IMR-90 (cell line): ENCODE measurements at regions not wholly inside any gene's neighbourhood (a gene's known extent, or its start where the extent isn't known, plus 50 kb on each side); places are given as distances from the start of the nearest gene placed in this dataset.

ENCODE experiments used
- ATAC-seq: fragments of 200-7000 bp; cut with Tn5 transposase; 2 replicates; pipeline ENCODE4 v1.9.1; 2020; ENCODE audit warnings: low read depth, mild to moderate bottlenecking, moderate library complexity
- BruUV-seq: library from RNA; stranded (reverse); fragments of 400-500 nt; replicated peaks from 2 replicates; lab custom pipeline; 2021; lab: Mats Ljungman, UMichigan
- CTCF ChIA-PET: fragments of 300-600 bp; formaldehyde crosslinking; extraction: SDS; loops from one replicate; lab custom pipeline; 2021; ENCODE audit warnings: antibody characterized with exemption; lab: Yijun Ruan, JAX
- POLR2A ChIA-PET: fragments of 300-600 bp; sonication (Branson Sonifier 250); formaldehyde crosslinking; loops from one replicate; lab custom pipeline; 2022; ENCODE audit warnings: antibody characterized with exemption; ENCODE audit not compliant: unreplicated experiment; lab: Charles Lee
- DNase-seq: peaks from one replicate; pipeline ENCODE4 v3.0.0; 2013
- H2AFZ ChIP-seq: replicated peaks from 2 replicates; pipeline ENCODE3; 2013; ENCODE audit warnings: low read length, mild to moderate bottlenecking; ENCODE audit not compliant: poor library complexity
- H2AK5ac ChIP-seq: 2 replicates; pipeline ENCODE4 v1.6.1; 2013; ENCODE audit warnings: low read depth, low read length, inconsistent platforms
- H2AK9ac ChIP-seq: replicated peaks from 2 replicates; pipeline ENCODE3; 2013; ENCODE audit warnings: mild to moderate bottlenecking, low read depth, low read length, moderate library complexity; ENCODE audit not compliant: poor library complexity
- H2BK120ac ChIP-seq: 2 replicates; pipeline ENCODE4 v1.6.1; 2013; ENCODE audit warnings: low read depth, low read length, inconsistent platforms
- H2BK15ac ChIP-seq: 3 replicates; pipeline ENCODE4 v1.6.1; 2013; ENCODE audit warnings: low read depth, low read length, inconsistent platforms
- H2BK20ac ChIP-seq: 2 replicates; pipeline ENCODE4 v1.6.1; 2013; ENCODE audit warnings: low read depth, mild to moderate bottlenecking, inconsistent platforms, low read length, moderate library complexity
- H2BK5ac ChIP-seq: 2 replicates; pipeline ENCODE4 v1.6.1; 2013; ENCODE audit warnings: mild to moderate bottlenecking, low read depth, low read length, inconsistent platforms; ENCODE audit not compliant: poor library complexity, severe bottlenecking
- H3K14ac ChIP-seq: replicated peaks from 2 replicates; pipeline ENCODE4 v1.6.1; 2013; ENCODE audit warnings: low read depth, low read length, inconsistent platforms
- H3K18ac ChIP-seq: 2 replicates; pipeline ENCODE4 v1.6.1; 2013; ENCODE audit warnings: low read depth, low read length, control low read depth
- H3K23ac ChIP-seq: 2 replicates; pipeline ENCODE4 v1.6.1; 2013; ENCODE audit warnings: low read depth, low read length, inconsistent platforms
- H3K27ac ChIP-seq: 2 replicates; pipeline ENCODE4 v1.5.1; 2013; ENCODE audit warnings: mild to moderate bottlenecking, control low read depth, low read length; ENCODE audit not compliant: insufficient read depth
- H3K27me3 ChIP-seq: 2 replicates; pipeline ENCODE4 v1.6.1; 2013; ENCODE audit warnings: low read length; ENCODE audit not compliant: control insufficient read depth, insufficient read depth
- H3K36me3 ChIP-seq: 2 replicates; pipeline ENCODE4 v1.6.1; 2013; ENCODE audit warnings: low read length, mixed read lengths; ENCODE audit not compliant: control insufficient read depth, insufficient read depth
- H3K4ac ChIP-seq: 2 replicates; pipeline ENCODE4 v1.6.1; 2013; ENCODE audit warnings: low read depth, low read length, inconsistent platforms
- H3K4me1 ChIP-seq: 2 replicates; pipeline ENCODE4 v1.6.1; 2013; ENCODE audit warnings: low read length, mixed read lengths; ENCODE audit not compliant: control insufficient read depth, insufficient read depth
- H3K4me2 ChIP-seq: 2 replicates; pipeline ENCODE4 v1.6.1; 2013; ENCODE audit warnings: low read depth, mild to moderate bottlenecking, control low read depth, low read length, moderate library complexity
- H3K4me3 ChIP-seq: 2 replicates; pipeline ENCODE4 v1.5.1; 2013; ENCODE audit warnings: low read depth, mild to moderate bottlenecking, control low read depth, low read length, moderate library complexity; ENCODE audit not compliant: insufficient read depth
- H3K56ac ChIP-seq: 2 replicates; pipeline ENCODE4 v1.6.1; 2013; ENCODE audit warnings: low read length, inconsistent platforms; ENCODE audit not compliant: insufficient read depth; ENCODE audit errors: extremely low read depth
- H3K79me1 ChIP-seq, 2 experiments: 2 replicates each; pipeline ENCODE4 v1.6.1; 2013; ENCODE audit warnings: low read length in 2 of 2, inconsistent platforms in 1 of 2, low read depth in 1 of 2
- H3K9ac ChIP-seq: 2 replicates; pipeline ENCODE4 v1.6.1; 2013; ENCODE audit warnings: low read depth, low read length, control low read depth
- H3K9me1 ChIP-seq: 2 replicates; pipeline ENCODE4 v1.6.1; 2013; ENCODE audit warnings: low read length, inconsistent platforms; ENCODE audit not compliant: insufficient read depth
- H3K9me3 ChIP-seq: 2 replicates; pipeline ENCODE4 v1.6.1; 2013; ENCODE audit warnings: low read length; ENCODE audit not compliant: control insufficient read depth, insufficient read depth
- H4K20me1 ChIP-seq: 2 replicates; pipeline ENCODE4 v1.6.1; 2013; ENCODE audit warnings: low read length, inconsistent platforms; ENCODE audit not compliant: insufficient read depth
- H4K5ac ChIP-seq: 2 replicates; pipeline ENCODE4 v1.6.1; 2013; ENCODE audit warnings: mild to moderate bottlenecking, low read depth, low read length, control low read depth
- H4K8ac ChIP-seq, 2 experiments: 2 replicates each; pipeline ENCODE4 v1.6.1; 2013; ENCODE audit warnings: low read depth in 2 of 2, low read length in 2 of 2, control low read depth in 1 of 2, inconsistent platforms in 1 of 2
- H4K91ac ChIP-seq: 2 replicates; pipeline ENCODE4 v1.6.1; 2013; ENCODE audit warnings: low read depth, low read length, inconsistent platforms; ENCODE audit not compliant: insufficient read depth
- CHD1 ChIP-seq: IDR thresholded peaks from 2 replicates; pipeline ENCODE4 v1.6.1; 2012; ENCODE audit warnings: low read depth, low read length, improper control_type of control experiment
- ELK1 ChIP-seq: fragments of 150-350 bp; IDR thresholded peaks from 2 replicates; pipeline ENCODE4 v1.6.1; 2016; ENCODE audit warnings: low read depth, mild to moderate bottlenecking, low read length, moderate library complexity, borderline replicate concordance
- MAFK ChIP-seq: IDR thresholded peaks from 2 replicates; pipeline ENCODE4 v1.6.1; 2012; ENCODE audit warnings: low read depth, low read length, improper control_type of control experiment
- MAZ ChIP-seq: IDR thresholded peaks from 2 replicates; pipeline ENCODE4 v1.6.1; 2012; ENCODE audit warnings: low read depth, mild to moderate bottlenecking, low read length, improper control_type of control experiment, moderate library complexity, borderline replicate concordance
- MXI1 ChIP-seq: IDR thresholded peaks from 2 replicates; pipeline ENCODE4 v1.6.1; 2012; ENCODE audit warnings: low read depth, mild to moderate bottlenecking, low read length, moderate library complexity, borderline replicate concordance
- NFE2L2 ChIP-seq: fragments of 150-350 bp; IDR thresholded peaks from 2 replicates; pipeline ENCODE4 v1.6.1; 2016; ENCODE audit warnings: low read depth, mild to moderate bottlenecking, low read length
- RAD21 ChIP-seq: IDR thresholded peaks from 2 replicates; pipeline ENCODE4 v1.6.1; 2012; ENCODE audit warnings: low read length, improper control_type of control experiment
- RFX5 ChIP-seq: IDR thresholded peaks from 2 replicates; pipeline ENCODE4 v1.8.0; 2012; ENCODE audit warnings: low read depth, mild to moderate bottlenecking, low read length, moderate library complexity
- WGBS, 2 experiments: methylation state at CpG; one replicate each; pipeline versions ENCODE4 v1.1.5 to v1.1.7; 2013; ENCODE audit warnings: missing lambda C conversion rate in 2 of 2; ENCODE audit not compliant: insufficient read length in 1 of 2; ENCODE audit errors: extremely low coverage in 2 of 2; 5-methylcytosine and 5-hydroxymethylcytosine counted together
- dilution Hi-C: fragments of 300-500 bp; cut with HindIII; formaldehyde crosslinking; loops from one replicate; pipeline ENCODE4 v1.14.3; 2018; ENCODE audit warnings: low sequenced_read_pairs; ENCODE audit not compliant: unreplicated experiment
- in situ Hi-C: fragments of 300-500 bp; cut with MboI; formaldehyde crosslinking; loops from 3 replicates; pipeline ENCODE4 v1.14.3; 2019; ENCODE audit warnings: low sequenced_read_pairs, inconsistent platforms, mixed read lengths
- intact Hi-C: fragments of 100-400 bp; cut with micrococcal nuclease; formaldehyde crosslinking; loops from 2 replicates; pipeline ENCODE4 v1.10.0; 2022

DNA sequence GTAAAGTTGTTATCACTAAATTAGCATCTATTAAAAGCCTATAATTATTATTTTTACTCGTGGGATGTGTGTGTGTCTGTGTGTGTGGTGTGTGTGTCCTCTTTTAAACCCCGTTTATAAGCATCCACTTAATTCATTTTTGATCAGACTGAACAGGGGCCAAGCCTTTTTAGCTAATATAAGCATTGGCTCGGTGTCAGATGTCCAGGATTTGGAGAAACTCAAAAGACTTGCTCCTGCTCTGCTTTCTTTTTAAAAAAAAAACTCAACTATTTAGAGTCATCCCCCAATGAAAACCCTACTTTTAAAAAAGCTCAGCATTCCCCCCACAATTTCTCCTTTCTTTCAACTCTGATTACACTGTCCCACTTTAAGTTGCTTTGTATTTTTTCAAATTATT is 459.3 kb upstream of the MAF start:
- in situ Hi-C loops: no loop called here
- H3K9me3 ChIP-seq: peaks cover 5% of the 10 kb centered on the region; the same call in 1 of the 2 replicates

More for the DNA sequence above, 459.3 kb upstream of the MAF start:
- no peaks in the 10 kb centered on the region for H3K27me3 ChIP-seq
- H3K4me3 ChIP-seq: no peak overlapping the region
- DNase-seq (no peak), ATAC-seq (no peak)
- H2BK5ac ChIP-seq: no peak overlapping the region
- H3K4ac ChIP-seq: no peak overlapping the region
- no peak overlapping the region for H2AFZ ChIP-seq
- no peaks in the 10 kb centered on the region for H3K9me1 ChIP-seq
- TF ChIP-seq ELK1: no peak
- TF ChIP-seq RAD21: no peak
- TF ChIP-seq CHD1: no peak
- TF ChIP-seq MAFK: no peak
- TF ChIP-seq NFE2L2: no peak
- TF ChIP-seq RFX5: no peak
- TF ChIP-seq MXI1: no peak
- TF ChIP-seq MAZ: no peak
- CTCF ChIA-PET: interaction anchor here (0.7 kb wide), 1 partner anchor 15 kb away, joined by 3 read pairs; no protein-coding TSS in a partner anchor
- H3K79me1 ChIP-seq: no peaks in the 10 kb centered on the region
- no peak overlapping the region for H2BK15ac ChIP-seq
- dilution Hi-C loops: no loop called here
- H2BK20ac ChIP-seq: no peak overlapping the region
- no peak overlapping the region for H2AK9ac ChIP-seq
- H3K36me3 ChIP-seq: no peaks in the 10 kb centered on the region
- POLR2A ChIA-PET: no interaction called here
- no TSS peak for BruUV-seq
- H3K27ac ChIP-seq: no peak overlapping the region
- H4K91ac ChIP-seq: no peak overlapping the region
- intact Hi-C loops: no loop called here
- no peaks in the 10 kb centered on the region for H4K20me1 ChIP-seq
- no peak overlapping the region for H3K56ac ChIP-seq
- no peak overlapping the region for H4K5ac ChIP-seq
- no peak overlapping the region for H4K8ac ChIP-seq
- no peak overlapping the region for H3K9ac ChIP-seq
- no peak overlapping the region for H3K14ac ChIP-seq
- no peak overlapping the region for H2BK120ac ChIP-seq
- H3K4me1 ChIP-seq: no peaks in the 10 kb centered on the region
- no peak overlapping the region for H2AK5ac ChIP-seq
- H3K4me2 ChIP-seq: no peak overlapping the region
- no peak overlapping the region for H3K18ac ChIP-seq
- WGBS, 2 experiments: 17% methylated on average over 1 of the region's 3 CpGs; no CpG with 5 or more reads in 1 of the 2 experiments
- H3K23ac ChIP-seq: no peak overlapping the region
